HG02642 (cell line): ENCODE measurements at regions not wholly inside any gene's neighbourhood (a gene's known extent, or its start where the extent isn't known, plus 50 kb on each side); places are given as distances from the start of the nearest gene placed in this dataset.
"Not testable (repeated sequence)": the region's sequence is repeated elsewhere in the genome, so short reads cannot be mapped to it uniquely, and the experiment has no call there.

Source experiments
- ATAC-seq: cut with Tn5 transposase; IDR thresholded peaks from one replicate; pipeline ENCODE4 v1.9.1; 2021; ENCODE audit warnings: mild to moderate bottlenecking; ENCODE audit not compliant: unreplicated experiment, poor library complexity

DNA sequence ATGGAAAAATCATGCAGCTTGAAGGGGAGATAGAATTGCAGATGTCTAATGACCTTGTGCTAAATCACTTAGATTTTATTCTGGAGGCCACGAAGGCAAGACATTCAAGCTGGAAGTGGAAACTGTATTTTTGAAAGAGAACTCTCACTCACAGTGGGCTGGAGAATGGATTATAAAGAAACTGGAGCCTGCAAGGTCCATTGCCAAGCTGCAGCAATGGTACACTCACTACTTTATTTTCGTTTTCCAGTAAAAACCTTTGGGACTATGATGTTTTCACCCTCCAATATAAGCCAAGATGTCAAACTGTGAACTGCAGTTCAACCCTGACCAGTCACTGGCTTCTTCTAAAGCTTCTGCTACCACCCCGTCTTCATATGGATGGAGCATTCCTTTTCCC lies 62.0 kb downstream of the SKIDA1 start:
- ATAC-seq = no peak

DNA sequence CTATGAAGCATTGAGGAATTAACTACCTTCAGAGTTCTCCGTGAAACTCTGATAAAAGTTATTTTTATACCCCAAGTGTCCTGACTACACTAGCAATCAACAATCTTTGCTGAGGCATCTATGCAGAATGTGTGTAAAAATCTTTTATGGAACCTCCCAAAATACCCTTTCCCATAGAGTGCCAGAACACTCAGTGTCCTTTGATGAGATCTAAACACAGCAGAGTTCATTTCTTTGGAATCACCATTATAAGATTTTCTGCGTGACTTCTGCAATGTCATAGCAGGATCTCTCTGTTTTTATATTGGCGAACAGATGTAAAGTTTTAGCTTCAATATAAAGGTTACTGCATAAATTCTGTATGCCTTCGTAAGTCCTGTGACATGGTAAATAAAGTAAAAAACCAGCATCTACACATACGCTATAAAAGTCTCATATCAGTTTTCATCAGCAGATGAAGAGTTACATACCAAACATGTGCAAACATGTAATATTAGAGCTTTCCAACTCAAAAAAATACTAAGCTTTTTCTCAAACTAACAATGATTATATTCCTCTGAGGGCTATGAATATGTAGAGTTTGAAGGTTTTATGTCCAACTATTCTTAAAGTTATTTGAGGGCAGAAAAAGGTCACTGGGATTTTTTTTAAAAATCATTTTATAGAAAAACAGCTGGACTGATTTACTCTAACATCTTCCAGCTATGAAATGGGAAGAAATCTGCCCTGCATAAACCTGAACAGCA lies 67.2 kb downstream of the SKIDA1 start:
- ATAC-seq = no peak

DNA sequence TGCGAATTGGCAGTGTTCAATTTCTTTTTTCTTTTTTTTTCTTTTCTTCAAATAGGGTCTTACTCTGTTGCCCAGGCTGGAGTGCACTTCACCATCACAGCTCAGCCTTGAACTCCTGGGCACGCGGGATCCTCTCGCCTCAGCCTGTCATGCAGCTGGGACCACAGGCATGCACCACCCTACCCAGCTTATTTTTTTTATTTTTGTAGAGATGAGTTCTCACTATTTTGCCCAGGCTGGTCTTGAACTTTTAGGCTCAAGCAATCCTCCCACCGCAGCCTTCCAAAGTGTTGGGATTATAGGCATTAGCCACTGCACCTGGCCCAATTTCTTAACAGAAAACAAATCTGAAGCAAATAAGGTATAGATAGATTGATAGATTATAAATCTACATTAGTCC lies 69.3 kb downstream of the SKIDA1 start:
- no peak for ATAC-seq

GRCh38 chr10:21452203-21452602 lies 73.3 kb downstream of the SKIDA1 start:
- ATAC-seq = no peak

GRCh38 chr10:21449288-21449966 lies 76.1 kb downstream of the SKIDA1 start:
- peak; percentile 57 for ATAC-seq

DNA sequence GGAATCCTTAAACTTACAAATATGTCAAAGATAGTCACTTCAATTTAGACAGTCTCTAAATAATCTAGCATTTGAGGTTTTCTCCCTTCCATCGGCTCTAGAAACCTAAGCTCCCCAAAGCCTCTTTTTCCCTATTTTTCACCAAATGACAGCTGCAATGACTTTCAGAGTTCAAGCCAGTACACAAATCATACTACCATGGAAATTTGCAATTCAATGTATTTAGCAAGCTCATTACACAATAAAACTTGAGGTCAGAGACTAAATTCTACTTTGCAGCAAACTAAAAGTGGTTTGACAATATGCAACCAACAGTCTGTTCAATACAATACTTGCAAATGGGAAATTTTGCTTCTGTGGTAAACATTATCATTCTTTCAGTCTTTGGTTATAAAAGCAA lies 80.3 kb downstream of the SKIDA1 start:
- no peak for ATAC-seq

- no peak for ATAC-seq
Observed at GRCh38 chr10:21441625-21442024, 83.9 kb downstream of the SKIDA1 start.

DNA sequence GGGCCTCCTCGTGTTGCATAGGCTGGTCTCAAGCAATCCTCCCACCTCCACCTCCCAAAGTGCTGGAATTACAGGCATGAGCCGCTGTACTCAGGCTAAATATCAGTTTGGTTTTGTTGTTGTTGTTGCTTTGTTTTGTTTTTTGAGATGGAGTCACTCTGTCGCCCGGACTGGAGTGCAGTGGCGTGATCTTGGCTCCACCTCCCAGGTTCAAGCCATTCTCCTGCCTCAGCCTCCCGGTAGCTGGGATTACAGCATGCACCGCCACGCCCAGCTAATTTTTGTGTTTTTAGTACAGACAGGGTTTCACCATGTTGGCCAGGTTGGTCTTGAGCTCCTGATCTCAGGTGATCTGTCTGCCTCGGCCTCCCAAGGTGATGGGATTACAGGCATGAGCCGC lies 86.6 kb downstream of the SKIDA1 start:
- not testable (repeated sequence) for ATAC-seq

- no peak for ATAC-seq
Observed at GRCh38 chr10:21437770-21438382, 87.6 kb downstream of the SKIDA1 start.

GRCh38 chr10:21432266-21432665 lies 93.2 kb downstream of the SKIDA1 start:
- no peak for ATAC-seq

DNA sequence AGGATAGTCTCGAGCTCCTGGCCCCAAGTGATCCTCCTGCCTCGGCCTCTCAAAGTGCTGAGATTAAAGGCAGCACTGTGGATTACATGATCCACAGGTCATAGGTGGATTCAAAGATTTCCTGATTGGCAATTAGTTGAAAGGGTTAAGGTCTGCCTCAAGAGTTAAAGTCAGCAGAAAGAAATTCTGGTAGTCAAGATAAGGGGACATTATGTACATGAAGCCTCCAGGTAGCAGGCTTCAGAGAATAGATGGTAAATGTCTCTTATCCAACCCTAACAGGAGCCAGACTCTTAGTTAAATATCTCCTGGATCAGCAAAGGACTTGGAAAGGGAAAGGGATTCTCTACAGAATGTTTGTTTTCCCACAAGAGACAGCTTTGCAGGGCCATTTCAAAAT lies 93.7 kb downstream of the SKIDA1 start:
- ATAC-seq = no peak

GRCh38 chr10:21427804-21428481 lies 97.5 kb downstream of the SKIDA1 start:
- ATAC-seq = no peak

- no peak for ATAC-seq
Observed at GRCh38 chr10:21424459-21424861, 101.0 kb downstream of the SKIDA1 start.

- ATAC-seq = no peak
Observed at GRCh38 chr10:21423850-21424249, 101.6 kb downstream of the SKIDA1 start.

GRCh38 chr10:21423338-21423737 lies 102.1 kb downstream of the SKIDA1 start:
- ATAC-seq = no peak

- ATAC-seq = no peak
Observed at GRCh38 chr10:21421794-21422193, 103.7 kb downstream of the SKIDA1 start.

DNA sequence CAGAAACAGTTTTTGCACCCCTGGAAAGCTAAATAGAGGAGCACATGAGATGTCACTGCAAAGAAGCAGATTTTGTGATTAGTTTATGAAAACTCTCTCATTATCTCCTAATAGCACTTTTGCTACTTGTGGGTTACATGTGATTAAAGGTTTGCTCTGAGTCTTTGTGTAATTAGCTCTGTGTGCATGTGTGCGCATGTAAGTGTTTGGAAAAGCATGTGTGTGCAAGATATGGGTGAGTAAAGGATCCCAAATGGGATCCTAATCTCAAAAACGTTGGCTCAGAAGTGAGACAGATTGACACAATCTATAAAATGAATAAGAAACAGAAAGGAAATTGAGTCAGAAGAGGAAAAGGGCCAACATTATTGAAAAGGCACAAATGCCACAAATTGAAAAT lies 104.5 kb downstream of the SKIDA1 start:
- ATAC-seq = no peak

DNA sequence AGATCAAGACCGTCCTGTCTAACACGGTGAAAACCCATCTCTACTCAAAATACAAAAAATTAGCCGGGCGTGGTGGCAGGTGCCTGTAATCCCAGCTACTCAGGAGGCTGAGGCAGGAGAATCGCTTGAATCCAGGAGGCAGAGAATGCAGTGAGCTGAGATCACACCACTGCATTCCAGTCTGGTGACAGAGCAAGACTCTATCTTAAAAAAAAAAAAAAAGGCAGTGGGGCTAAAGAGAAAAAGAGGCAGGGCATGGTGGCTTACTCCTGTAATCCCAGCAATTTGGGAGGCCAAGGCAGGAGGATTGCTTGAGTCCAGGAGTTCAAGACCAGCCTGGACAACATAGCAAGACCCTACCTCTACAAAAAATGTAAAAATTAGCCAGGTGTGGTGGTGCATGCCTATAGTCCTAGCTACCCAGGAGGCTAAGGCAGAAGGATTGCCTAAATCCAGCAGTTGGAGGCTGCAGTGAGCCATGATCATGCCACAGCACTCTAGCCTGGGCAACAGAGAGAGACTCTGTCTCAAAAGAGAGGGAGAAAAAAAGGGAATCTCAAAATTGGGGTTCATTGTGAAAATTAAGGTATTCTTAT lies 106.4 kb downstream of the SKIDA1 start:
- not testable (repeated sequence) for ATAC-seq

- ATAC-seq = no peak
Observed at GRCh38 chr10:21417172-21417712, 108.2 kb downstream of the SKIDA1 start.

GRCh38 chr10:21413680-21414079 lies 111.8 kb downstream of the SKIDA1 start:
- no peak for ATAC-seq
